Skeletal muscle tissue (tissue), 3 donors: ENCODE measurements at regions not wholly inside any gene's neighbourhood (a gene's known extent, or its start where the extent isn't known, plus 50 kb on each side); places are given as distances from the start of the nearest gene placed in this dataset.

Experiments
- H3K27ac ChIP-seq: one replicate; pipeline ENCODE4 v1.7.0; 2013; ENCODE audit warnings: mild to moderate bottlenecking, low read depth, low read length, inconsistent platforms
- H3K27me3 ChIP-seq, 3 donors: one replicate each; pipeline ENCODE4 v1.7.0; 2013; ENCODE audit warnings: low read length in 3 of 3; ENCODE audit not compliant: control insufficient read depth in 3 of 3, insufficient read depth in 3 of 3
- H3K36me3 ChIP-seq, 3 donors: one replicate each; pipeline ENCODE4 v1.7.0; 2013; ENCODE audit warnings: low read length in 3 of 3; ENCODE audit not compliant: control insufficient read depth in 3 of 3, insufficient read depth in 3 of 3
- H3K4me1 ChIP-seq, 3 donors: one replicate each; pipeline ENCODE4 v1.7.0; 2013; ENCODE audit warnings: low read length in 3 of 3, mild to moderate bottlenecking in 3 of 3; ENCODE audit not compliant: control insufficient read depth in 3 of 3, insufficient read depth in 3 of 3
- H3K4me3 ChIP-seq, 3 donors: one replicate each; pipeline ENCODE4 v1.7.0; 2013; ENCODE audit warnings: low read length in 3 of 3
- H3K9ac ChIP-seq, 3 donors: one replicate each; pipeline ENCODE4 v1.7.0; 2013; ENCODE audit warnings: low read length in 3 of 3, mild to moderate bottlenecking in 3 of 3, moderate library complexity in 2 of 3, low read depth in 1 of 3
- H3K9me3 ChIP-seq, 3 donors: one replicate each; pipeline ENCODE4 v1.7.0; 2013; ENCODE audit warnings: low read length in 3 of 3; ENCODE audit not compliant: control insufficient read depth in 3 of 3
- donor health status: Osteomylitis.

- Histone ChIP-seq H3K4me3 (no peak overlapping the region), H3K36me3 (no peaks in the 10 kb centered on the region), H3K9ac (no peak overlapping the region)
Observed at GRCh38 chr20:60078351-60079250, 120.4 kb downstream of the CDH26 start.

GRCh38 chr20:60080401-60080800, 122.2 kb downstream of the CDH26 start:
- Histone ChIP-seq H3K9ac (no peak overlapping the region), H3K4me3 (no peak overlapping the region), H3K4me1 (peaks cover 0 to 3% (median 0%) of the 10 kb centered on the region in 3 donors), H3K27ac (no peak overlapping the region), H3K36me3 (no peaks in the 10 kb centered on the region), H3K9me3 (peaks cover 0 to 4% (median 0%) of the 10 kb centered on the region in 3 donors), H3K27me3 (peaks cover 0 to 8% (median 0%) of the 10 kb centered on the region in 3 donors)

More at GRCh38 chr20:60078351-60079250, 120.4 kb downstream of the CDH26 start:
- Histone ChIP-seq H3K27me3 (no peaks in the 10 kb centered on the region), H3K27ac (no peak overlapping the region), H3K4me1 (peaks cover 0 to 3% (median 0%) of the 10 kb centered on the region in 3 donors), H3K9me3 (peaks cover 0 to 4% (median 0%) of the 10 kb centered on the region in 3 donors)

- Histone ChIP-seq H3K4me1 (peaks cover 2 to 6% (median 3%) of the 10 kb centered on the region in 3 donors), H3K27me3 (peaks cover 0 to 28% (median 16%) of the 10 kb centered on the region in 3 donors), H3K27ac (no peak overlapping the region), H3K9ac (no peak overlapping the region), H3K36me3 (no peaks in the 10 kb centered on the region), H3K9me3 (peaks cover 0 to 4% (median 0%) of the 10 kb centered on the region in 3 donors), H3K4me3 (no peak overlapping the region)
Observed at GRCh38 chr20:60085551-60086132, 127.4 kb downstream of the CDH26 start.

GRCh38 chr20:60086821-60087562, 128.8 kb downstream of the CDH26 start:
- H3K4me1 ChIP-seq, result peaks cover 2 to 6% (median 3%) of the 10 kb centered on the region in 3 donors
- H3K9me3 ChIP-seq, result peaks cover 0 to 4% (median 0%) of the 10 kb centered on the region in 3 donors
- peaks cover 0 to 28% (median 16%) of the 10 kb centered on the region in 3 donors for H3K27me3 ChIP-seq
- no peak overlapping the region for H3K9ac ChIP-seq
- H3K4me3 ChIP-seq, result peak overlapping the region in 2 of 3 donors; percentile 22 to 45
- H3K36me3 ChIP-seq, result no peaks in the 10 kb centered on the region
- no peak overlapping the region for H3K27ac ChIP-seq

- peaks cover 0 to 28% (median 16%) of the 10 kb centered on the region in 3 donors for H3K27me3 ChIP-seq
- H3K9me3 ChIP-seq, result peaks cover 0 to 3% (median 0%) of the 10 kb centered on the region in 3 donors
- no peaks in the 10 kb centered on the region for H3K36me3 ChIP-seq
- no peak overlapping the region for H3K27ac ChIP-seq
- H3K4me3 ChIP-seq, result peak overlapping the region; percentile 22 to 55 (median 43)
- peaks cover 2 to 6% (median 3%) of the 10 kb centered on the region in 3 donors for H3K4me1 ChIP-seq
- H3K9ac ChIP-seq, result peak overlapping the region in 2 of 3 donors; percentile 38 to 62
Observed at GRCh38 chr20:60087563-60088105, 129.4 kb downstream of the CDH26 start.

- H3K9ac ChIP-seq, result no peak overlapping the region
- H3K36me3 ChIP-seq, result no peaks in the 10 kb centered on the region
- H3K27me3 ChIP-seq, result peaks cover 0 to 28% (median 16%) of the 10 kb centered on the region in 3 donors
- H3K27ac ChIP-seq, result no peak overlapping the region
- H3K9me3 ChIP-seq, result no peaks in the 10 kb centered on the region
- H3K4me1 ChIP-seq, result peaks cover 2 to 6% (median 3%) of the 10 kb centered on the region in 3 donors
- H3K4me3 ChIP-seq, result no peak overlapping the region
Observed at GRCh38 chr20:60088236-60088635, 130.0 kb downstream of the CDH26 start.

GRCh38 chr20:60090631-60091030, 132.4 kb downstream of the CDH26 start:
- peaks cover 0 to 28% (median 8%) of the 10 kb centered on the region in 3 donors for H3K27me3 ChIP-seq
- peaks cover 3 to 6% (median 4%) of the 10 kb centered on the region in 3 donors for H3K4me1 ChIP-seq
- H3K9ac ChIP-seq, result no peak overlapping the region
- H3K36me3 ChIP-seq, result no peaks in the 10 kb centered on the region
- no peaks in the 10 kb centered on the region for H3K9me3 ChIP-seq
- no peak overlapping the region for H3K27ac ChIP-seq
- H3K4me3 ChIP-seq, result no peak overlapping the region

GRCh38 chr20:60091305-60091704, 133.1 kb downstream of the CDH26 start:
- peaks cover 0 to 21% (median 8%) of the 10 kb centered on the region in 3 donors for H3K27me3 ChIP-seq
- no peak overlapping the region for H3K9ac ChIP-seq
- H3K4me1 ChIP-seq, result peaks cover 3 to 6% (median 4%) of the 10 kb centered on the region in 3 donors
- no peak overlapping the region for H3K27ac ChIP-seq
- no peak overlapping the region for H3K4me3 ChIP-seq
- H3K9me3 ChIP-seq, result no peaks in the 10 kb centered on the region
- H3K36me3 ChIP-seq, result no peaks in the 10 kb centered on the region

- H3K9me3 ChIP-seq, result no peaks in the 10 kb centered on the region
- H3K27me3 ChIP-seq, result peaks cover 0 to 16% (median 4%) of the 10 kb centered on the region in 3 donors
- no peak overlapping the region for H3K27ac ChIP-seq
- H3K36me3 ChIP-seq, result no peaks in the 10 kb centered on the region
- no peak overlapping the region for H3K9ac ChIP-seq
- H3K4me1 ChIP-seq, result peaks cover 3 to 6% (median 4%) of the 10 kb centered on the region in 3 donors
- H3K4me3 ChIP-seq, result no peak overlapping the region
Observed at GRCh38 chr20:60091861-60092260, 133.6 kb downstream of the CDH26 start.
